Breast epithelium (tissue), 4 donors: ENCODE measurements at regions not wholly inside any gene's neighbourhood (a gene's known extent, or its start where the extent isn't known, plus 50 kb on each side); places are given as distances from the start of the nearest gene placed in this dataset.
"Not testable (repeated sequence)": the region's sequence is repeated elsewhere in the genome, so short reads cannot be mapped to it uniquely, and the experiment has no call there.

Experiments
- DNase-seq, 2 donors: peaks; one replicate each; pipeline ENCODE4 v3.0.0-alpha.2; 2019; ENCODE audit warnings: low spot score in 2 of 2
- H3K27ac ChIP-seq, 2 donors: fragments of 200-600 bp; sonication (generic) in 1 of 2; one replicate each; pipeline ENCODE4 v1.5.1; 2016 to 2019; ENCODE audit warnings: mild to moderate bottlenecking in 1 of 2
- H3K27me3 ChIP-seq, 2 donors: fragments of 200-600 bp; sonication (generic) in 1 of 2; one replicate each; pipeline versions ENCODE4 v1.5.1 to v1.6.0; 2017 to 2019; ENCODE audit warnings: control low read depth in 1 of 2, mild to moderate bottlenecking in 1 of 2
- H3K36me3 ChIP-seq: fragments of 200-600 bp; one replicate; pipeline ENCODE4 v1.5.1; 2019
- H3K4me1 ChIP-seq, 2 donors: fragments of 200-600 bp; sonication (generic); one replicate each; pipeline ENCODE4 v1.5.1; 2016 to 2019; ENCODE audit warnings: control low read depth in 1 of 2
- H3K4me3 ChIP-seq, 3 donors: fragments of 200-600 bp; sonication (generic); 1 replicate in 2 of 3; 2 replicates in 1 of 3; pipeline ENCODE4 v1.5.1; 2016 to 2019; ENCODE audit warnings: mild to moderate bottlenecking in 3 of 3, moderate library complexity in 2 of 3
- H3K9me3 ChIP-seq, 2 donors: fragments of 200-600 bp; sonication (generic) in 1 of 2; one replicate each; pipeline ENCODE4 v1.5.1; 2016 to 2019; ENCODE audit warnings: control low read depth in 1 of 2
- CTCF ChIP-seq, 3 donors: fragments of 450-650 bp; IDR thresholded peaks; one replicate each; pipeline ENCODE4 v1.5.1; 2016 to 2017; ENCODE audit warnings: antibody characterized with exemption in 3 of 3, mild to moderate bottlenecking in 3 of 3, moderate library complexity in 3 of 3
- POLR2A ChIP-seq: fragments of 450-650 bp; IDR thresholded peaks from one replicate; pipeline ENCODE4 v1.6.1; 2016; ENCODE audit warnings: antibody characterized with exemption, mild to moderate bottlenecking, moderate library complexity
- POLR2AphosphoS5 ChIP-seq, 3 donors: sonication (generic); formaldehyde crosslinking; IDR thresholded peaks; one replicate each; pipeline ENCODE4 v1.6.1; 2017; ENCODE audit warnings: antibody characterized with exemption in 3 of 3
- intact Hi-C: fragments of 100-400 bp; cut with DNase I; formaldehyde crosslinking; loops from one replicate; pipeline ENCODE4 v1.15.1; 2023; ENCODE audit warnings: low total_unique reads

- H3K4me3 ChIP-seq: peak overlapping the region in 1 of 3 donors; percentile 40
- H3K27ac ChIP-seq: peak overlapping the region; percentile 78 to 91
- no peak for DNase-seq
- H3K4me1 ChIP-seq: peaks cover 15 to 21% of the 10 kb centered on the region in 2 donors
- H3K27me3 ChIP-seq: no peaks in the 10 kb centered on the region
- no peak for TF ChIP-seq POLR2A
- no peak for TF ChIP-seq CTCF (IDR thresholded peaks at IDR 0.05)
- no peak for TF ChIP-seq POLR2AphosphoS5 (IDR thresholded peaks at IDR 0.05)
- intact Hi-C loops: no loop called here
- H3K36me3 ChIP-seq: no peaks in the 10 kb centered on the region
- no peaks in the 10 kb centered on the region for H3K9me3 ChIP-seq
Measured at GRCh38 chr16:85515319-85515745, 97.8 kb upstream of the GSE1 start.

GRCh38 chr16:85515830-85516397 is 97.2 kb upstream of the GSE1 start:
- H3K36me3 ChIP-seq: no peaks in the 10 kb centered on the region
- intact Hi-C loops: no loop called here
- H3K9me3 ChIP-seq: no peaks in the 10 kb centered on the region
- peaks cover 15 to 21% of the 10 kb centered on the region in 2 donors for H3K4me1 ChIP-seq
- no peak overlapping the region for H3K4me3 ChIP-seq
- TF ChIP-seq CTCF (IDR thresholded peaks at IDR 0.05): no peak
- no peak for TF ChIP-seq POLR2A
- TF ChIP-seq POLR2AphosphoS5 (IDR thresholded peaks at IDR 0.05): no peak
- peak overlapping the region; percentile 78 to 91 for H3K27ac ChIP-seq
- DNase-seq: peak in 1 of 2 donors; percentile 32
- H3K27me3 ChIP-seq: no peaks in the 10 kb centered on the region

GRCh38 chr16:85517154-85517553 is 96.0 kb upstream of the GSE1 start:
- intact Hi-C loops: no loop called here
- no peak overlapping the region for H3K4me3 ChIP-seq
- DNase-seq: no peak
- no peaks in the 10 kb centered on the region for H3K9me3 ChIP-seq
- peaks cover 25 to 29% of the 10 kb centered on the region in 2 donors for H3K4me1 ChIP-seq
- no peak overlapping the region for H3K27ac ChIP-seq
- no peak for TF ChIP-seq POLR2AphosphoS5 (IDR thresholded peaks at IDR 0.05)
- no peak for TF ChIP-seq CTCF (IDR thresholded peaks at IDR 0.05)
- no peak for TF ChIP-seq POLR2A
- H3K27me3 ChIP-seq: no peaks in the 10 kb centered on the region
- no peaks in the 10 kb centered on the region for H3K36me3 ChIP-seq

- Histone ChIP-seq H3K27me3 (no peaks in the 10 kb centered on the region), H3K4me3 (no peak overlapping the region), H3K27ac (no peak overlapping the region), H3K4me1 (peaks cover 26 to 29% of the 10 kb centered on the region in 2 donors), H3K36me3 (no peaks in the 10 kb centered on the region), H3K9me3 (no peaks in the 10 kb centered on the region)
- intact Hi-C loops: no loop called here
- DNase-seq: no peak
- TF ChIP-seq CTCF (IDR thresholded peaks at IDR 0.05) (no peak), POLR2AphosphoS5 (IDR thresholded peaks at IDR 0.05) (no peak), POLR2A (no peak)
Measured at GRCh38 chr16:85517563-85518179, 95.5 kb upstream of the GSE1 start.

GRCh38 chr16:85518398-85519049 is 94.6 kb upstream of the GSE1 start:
- intact Hi-C loops: no loop called here
- DNase-seq: no peak
- TF ChIP-seq POLR2A: no peak
- no peak for TF ChIP-seq CTCF (IDR thresholded peaks at IDR 0.05)
- TF ChIP-seq POLR2AphosphoS5 (IDR thresholded peaks at IDR 0.05): no peak
- peaks cover 30 to 37% of the 10 kb centered on the region in 2 donors for H3K4me1 ChIP-seq
- no peaks in the 10 kb centered on the region for H3K36me3 ChIP-seq
- H3K4me3 ChIP-seq: no peak overlapping the region
- H3K27ac ChIP-seq: no peak overlapping the region
- no peaks in the 10 kb centered on the region for H3K9me3 ChIP-seq
- no peaks in the 10 kb centered on the region for H3K27me3 ChIP-seq

- H3K27ac ChIP-seq, DNase-seq, H3K9me3 ChIP-seq, intact Hi-C loops, H3K36me3 ChIP-seq, H3K4me3 ChIP-seq, H3K27me3 ChIP-seq: not testable (repeated sequence)
- peaks cover 26 to 37% of the 10 kb centered on the region in 2 donors for H3K4me1 ChIP-seq
Measured at GRCh38 chr16:85519050-85519440, 94.1 kb upstream of the GSE1 start.
